T47D (cell line): ENCODE measurements at regions not wholly inside any gene's neighbourhood (a gene's known extent, or its start where the extent isn't known, plus 50 kb on each side); places are given as distances from the start of the nearest gene placed in this dataset.

Experiments
- DNase-seq, 2 experiments: peaks; one replicate each; pipeline versions ENCODE4 v3.0.0 to v3.0.0-alpha.2; 2011 to 2012; ENCODE audit warnings: low read depth in 1 of 2, low spot score in 1 of 2
- JUND ChIP-seq: IDR thresholded peaks from 2 replicates; pipeline ENCODE4 v1.6.1; 2012; ENCODE audit warnings: low read depth
- in situ Hi-C: cut with HindIII; loops from 2 replicates; pipeline ENCODE4 v1.10.0; 2016; ENCODE audit warnings: low sequenced_read_pairs, low pct_unique_long_range_greater_than_20kb

DNA sequence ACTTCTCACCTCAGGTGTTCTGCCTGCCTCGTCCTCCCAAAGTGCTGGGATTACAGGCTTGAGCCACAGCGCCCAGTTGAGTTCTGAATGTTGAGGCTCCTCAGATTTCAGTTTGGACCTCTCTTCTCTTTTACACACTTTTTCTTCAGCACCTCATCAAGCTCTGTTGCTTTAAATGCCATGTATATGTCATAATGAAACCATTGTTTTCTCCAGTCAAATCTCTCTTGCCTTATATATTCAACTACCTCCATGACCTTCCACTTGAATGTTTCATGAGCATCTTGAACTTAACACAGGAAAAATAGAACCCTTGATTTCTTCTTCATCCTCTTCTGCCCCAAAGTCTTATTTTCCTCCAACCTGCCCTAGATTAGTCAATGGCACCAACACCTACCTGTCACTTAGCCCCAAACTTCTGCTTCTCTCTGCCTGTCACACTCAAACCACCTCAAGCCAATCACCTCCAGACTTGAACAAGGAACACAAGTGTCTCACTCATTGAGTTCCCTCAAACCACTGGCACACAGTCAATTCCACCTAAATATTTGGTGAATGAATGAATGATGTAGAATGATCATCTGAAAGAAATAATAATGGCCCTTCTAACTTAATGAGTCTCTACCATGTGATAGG lies 161.0 kb upstream of the SGK1 start:
- no peak for TF ChIP-seq JUND
- DNase-seq: no peak
- in situ Hi-C loops: no loop called here

- in situ Hi-C loops: no loop called here
- no peak for TF ChIP-seq JUND
- DNase-seq: no peak
These were observed 160.2 kb upstream of the SGK1 start for GRCh38 chr6:134477991-134478635.

DNA sequence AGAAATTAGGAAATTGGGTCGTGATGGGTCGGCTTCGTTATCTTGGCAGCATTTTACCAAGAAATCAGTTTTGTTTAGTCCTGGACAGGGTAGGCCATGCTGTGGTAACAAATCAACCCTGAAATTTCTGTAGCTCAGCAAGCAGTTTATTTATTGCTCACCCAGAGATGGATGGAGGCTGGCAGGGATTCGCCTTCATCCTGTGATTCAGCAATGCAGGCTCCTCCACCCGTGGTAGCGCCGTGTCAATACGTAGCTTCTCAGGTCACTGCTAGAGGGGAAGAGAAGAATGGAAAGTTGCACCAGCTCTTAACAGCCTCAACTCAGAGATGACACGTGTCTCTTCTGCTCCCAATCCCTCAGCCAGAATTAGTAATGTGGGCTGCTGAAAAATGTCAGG lies 157.0 kb upstream of the SGK1 start:
- TF ChIP-seq JUND: no peak
- in situ Hi-C loops: no loop called here
- DNase-seq: no peak

DNA sequence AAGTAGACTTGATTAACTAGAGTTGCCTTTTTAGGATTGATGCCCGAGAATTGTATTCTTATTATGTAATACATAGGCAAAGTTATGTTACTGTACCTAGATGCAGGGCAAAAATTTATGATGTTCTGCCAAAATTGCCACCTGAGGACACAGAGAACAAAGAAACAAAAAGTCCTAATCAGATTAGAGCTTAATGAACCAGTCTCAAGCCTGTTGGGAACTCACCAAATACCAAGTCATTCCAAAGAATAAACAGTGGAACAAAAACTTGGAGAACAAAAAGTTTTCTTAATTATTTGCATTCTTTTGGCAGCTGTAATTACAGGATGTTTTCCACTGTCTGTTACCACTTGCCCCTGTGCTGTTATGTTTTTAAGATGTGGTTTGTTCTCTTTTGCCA lies 154.7 kb upstream of the SGK1 start:
- no peak for TF ChIP-seq JUND
- peak in 1 of 2 experiments; percentile 51 for DNase-seq
- in situ Hi-C loops: no loop called here

DNA sequence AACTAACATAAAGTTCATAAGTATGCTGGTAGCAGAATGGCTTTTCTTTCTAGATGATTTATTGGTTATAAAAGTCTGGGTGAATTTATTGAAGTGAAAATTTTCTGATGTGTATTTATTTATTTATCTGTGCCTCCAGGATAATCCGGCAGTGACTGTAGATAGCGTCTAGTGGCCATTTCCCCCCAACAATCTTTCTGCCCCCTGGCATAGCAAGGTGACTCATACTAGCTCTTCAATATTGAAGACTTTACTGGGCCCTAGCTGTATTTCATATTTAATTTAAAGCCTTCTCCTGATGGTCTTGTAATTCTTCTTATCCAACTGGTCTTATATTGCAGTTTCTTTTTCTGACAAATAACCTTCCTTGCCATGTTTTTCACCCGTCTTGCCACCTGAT lies 154.1 kb upstream of the SGK1 start:
- DNase-seq: no peak
- in situ Hi-C loops: no loop called here
- no peak for TF ChIP-seq JUND

DNA sequence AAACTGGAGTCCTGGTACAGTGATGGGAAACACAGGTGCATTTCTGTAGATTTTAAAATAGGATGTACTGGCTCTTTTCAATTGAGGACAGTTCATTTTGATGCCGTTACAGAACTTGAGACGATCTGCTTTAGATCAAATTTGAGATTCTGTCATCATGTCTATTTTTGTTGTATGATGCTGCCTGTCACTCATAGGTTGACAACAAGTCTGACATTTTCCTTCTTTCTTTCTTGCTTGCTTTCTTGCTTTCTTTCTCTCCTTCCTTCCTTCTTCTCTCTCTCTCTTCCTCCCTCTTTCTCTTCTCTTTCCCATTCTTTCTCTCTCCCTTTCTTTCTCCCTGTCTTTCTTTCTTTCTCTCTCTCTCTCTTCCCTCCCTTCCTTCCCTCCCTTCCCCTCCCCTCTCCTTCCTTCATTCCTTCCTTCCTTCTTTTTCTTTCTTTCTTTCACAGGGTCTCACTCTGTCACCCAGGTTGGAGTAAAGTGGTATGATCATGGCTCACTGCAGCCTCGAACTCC lies 152.6 kb upstream of the SGK1 start:
- DNase-seq: no peak
- in situ Hi-C loops: no loop called here
- TF ChIP-seq JUND: no peak

GRCh38 chr6:134469702-134470456 lies 152.0 kb upstream of the SGK1 start:
- in situ Hi-C loops: no loop called here
- TF ChIP-seq JUND: no peak
- DNase-seq: no peak

- in situ Hi-C loops: no loop called here
- DNase-seq: peak in 1 of 2 experiments; percentile 20
- TF ChIP-seq JUND: no peak
These were observed 150.7 kb upstream of the SGK1 start for GRCh38 chr6:134468633-134469032.

DNA sequence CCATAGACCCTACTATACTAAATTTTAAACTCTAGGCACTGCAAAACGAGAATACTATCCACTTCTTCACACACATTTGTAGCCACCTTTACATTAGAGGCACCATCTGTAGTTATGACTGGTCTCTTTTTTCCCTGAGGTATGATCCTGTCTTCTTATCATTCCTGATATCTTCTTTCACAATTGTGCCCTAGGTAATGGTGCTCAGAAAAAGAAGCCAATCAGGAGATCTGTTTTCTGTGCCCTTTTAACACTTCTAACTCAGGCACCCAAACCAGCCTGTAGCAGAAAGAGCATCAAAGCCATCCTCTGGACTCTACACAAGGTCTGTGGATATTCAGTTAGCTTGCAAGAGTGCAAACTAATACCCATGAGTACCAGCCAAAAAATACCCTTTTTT lies 149.7 kb upstream of the SGK1 start:
- no peak for DNase-seq
- no peak for TF ChIP-seq JUND
- in situ Hi-C loops: no loop called here

DNA sequence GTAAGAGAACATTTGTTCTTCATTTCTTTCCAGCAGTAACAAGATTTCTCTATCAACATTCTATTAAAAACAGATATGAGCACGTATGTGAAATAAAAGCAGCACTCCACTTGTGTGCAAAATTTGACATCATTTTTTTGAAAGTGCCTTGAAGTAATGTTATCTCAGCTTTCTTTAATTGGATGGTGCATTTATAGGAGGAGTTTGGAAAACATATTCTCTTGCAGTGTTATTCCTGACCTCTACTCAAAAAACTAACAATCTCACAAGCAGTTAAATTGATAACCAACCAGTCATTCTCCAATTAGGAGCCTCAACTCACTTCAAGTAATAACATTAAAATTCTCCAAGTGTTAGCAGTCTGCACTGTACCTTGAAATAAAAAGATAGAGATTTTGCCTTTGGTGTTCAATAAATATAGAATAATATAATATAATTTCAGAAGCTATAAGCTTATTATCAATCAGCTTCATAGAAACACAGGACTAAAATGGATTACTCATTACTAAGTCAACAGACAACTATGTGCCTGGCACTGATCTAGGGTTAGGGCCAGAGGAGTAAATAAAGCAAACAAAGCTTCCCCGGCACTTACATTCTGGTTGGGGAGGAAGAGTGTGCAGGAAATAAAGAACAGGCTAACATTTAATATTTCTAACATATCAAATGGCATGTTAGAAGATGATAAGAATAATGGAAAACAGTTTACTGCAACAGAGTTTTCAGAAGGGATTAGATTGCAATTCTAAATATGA lies 149.0 kb upstream of the SGK1 start:
- peak in 1 of 2 experiments; percentile 19 for DNase-seq
- no peak for TF ChIP-seq JUND

DNA sequence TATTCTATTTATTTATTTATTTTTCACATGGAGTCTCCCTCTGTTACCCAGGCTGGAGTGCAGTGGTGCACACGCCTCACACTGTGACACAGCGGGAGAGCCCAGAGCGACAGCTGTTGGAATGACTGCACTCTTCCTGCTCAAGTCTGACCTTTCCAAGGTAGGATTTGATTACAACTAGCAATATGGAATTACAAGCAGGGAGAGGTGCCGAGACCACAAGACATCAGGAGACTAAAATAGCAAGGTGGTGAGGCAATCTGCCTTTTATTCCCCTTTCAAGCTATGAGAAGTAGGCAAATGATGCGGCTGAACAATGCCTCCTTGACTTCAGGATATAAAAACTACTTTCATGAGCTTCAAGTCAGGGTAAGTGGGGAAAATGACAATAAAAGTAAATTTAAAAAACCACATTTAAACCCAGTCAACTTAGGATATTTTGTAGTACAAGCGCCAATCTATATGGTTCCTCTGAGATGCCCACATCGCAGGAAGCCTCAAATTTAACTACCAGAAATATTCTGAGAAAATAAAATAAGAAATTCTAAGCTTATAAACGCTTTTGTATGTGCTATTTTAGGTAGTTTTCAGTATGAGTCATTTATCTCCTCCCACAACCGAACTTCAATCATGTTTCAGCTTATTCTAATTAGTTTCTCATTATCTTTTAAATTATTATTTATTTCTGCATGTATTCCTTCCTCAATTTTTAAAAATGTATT lies 146.9 kb upstream of the SGK1 start:
- in situ Hi-C loops: no loop called here
- no peak for TF ChIP-seq JUND
- DNase-seq: no peak

More for the DNA sequence above, 149.0 kb upstream of the SGK1 start:
- in situ Hi-C loops: no loop called here
